ENCODE measurements at regions not wholly inside any gene's neighbourhood (a gene's known extent, or its start where the extent isn't known, plus 50 kb on each side); places are given as distances from the start of the nearest gene placed in this dataset.

DNA sequence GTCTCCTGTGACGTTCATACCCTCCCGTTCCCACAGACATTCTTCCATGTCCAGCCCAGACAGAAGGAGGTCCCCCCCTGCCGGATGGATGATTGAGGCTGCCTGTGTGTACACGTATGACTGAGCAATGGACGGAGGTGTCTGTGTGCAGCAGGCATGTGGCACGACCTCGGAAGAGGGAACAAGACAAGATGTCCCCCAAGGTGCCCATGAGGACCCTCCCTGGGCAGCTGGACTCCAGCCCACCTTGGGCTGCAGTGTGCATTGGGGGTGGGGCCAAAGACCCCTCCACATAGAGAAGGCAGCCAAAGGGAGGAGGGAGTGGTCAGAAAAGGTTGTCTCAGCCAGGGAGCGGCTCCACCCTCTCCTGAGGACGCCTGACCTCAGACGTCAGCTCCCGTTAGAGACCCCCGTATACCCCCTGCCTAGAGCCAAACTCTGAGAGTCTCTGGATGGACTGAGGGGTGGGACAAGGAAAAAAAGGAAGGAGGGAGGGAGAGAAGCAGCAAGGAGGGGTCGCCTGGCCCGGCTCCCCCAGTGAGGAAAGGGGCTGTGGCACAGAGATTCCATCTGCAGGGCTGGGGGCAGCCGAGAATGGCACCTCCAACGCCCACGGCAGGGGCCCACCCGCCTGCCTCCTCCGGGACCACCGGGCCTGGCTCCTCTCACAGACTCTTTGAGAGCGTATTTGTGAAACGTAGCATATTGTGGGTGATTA lies 92.9 kb upstream of the BHLHE23 start:
- TF ChIP-seq, protein P1, sequence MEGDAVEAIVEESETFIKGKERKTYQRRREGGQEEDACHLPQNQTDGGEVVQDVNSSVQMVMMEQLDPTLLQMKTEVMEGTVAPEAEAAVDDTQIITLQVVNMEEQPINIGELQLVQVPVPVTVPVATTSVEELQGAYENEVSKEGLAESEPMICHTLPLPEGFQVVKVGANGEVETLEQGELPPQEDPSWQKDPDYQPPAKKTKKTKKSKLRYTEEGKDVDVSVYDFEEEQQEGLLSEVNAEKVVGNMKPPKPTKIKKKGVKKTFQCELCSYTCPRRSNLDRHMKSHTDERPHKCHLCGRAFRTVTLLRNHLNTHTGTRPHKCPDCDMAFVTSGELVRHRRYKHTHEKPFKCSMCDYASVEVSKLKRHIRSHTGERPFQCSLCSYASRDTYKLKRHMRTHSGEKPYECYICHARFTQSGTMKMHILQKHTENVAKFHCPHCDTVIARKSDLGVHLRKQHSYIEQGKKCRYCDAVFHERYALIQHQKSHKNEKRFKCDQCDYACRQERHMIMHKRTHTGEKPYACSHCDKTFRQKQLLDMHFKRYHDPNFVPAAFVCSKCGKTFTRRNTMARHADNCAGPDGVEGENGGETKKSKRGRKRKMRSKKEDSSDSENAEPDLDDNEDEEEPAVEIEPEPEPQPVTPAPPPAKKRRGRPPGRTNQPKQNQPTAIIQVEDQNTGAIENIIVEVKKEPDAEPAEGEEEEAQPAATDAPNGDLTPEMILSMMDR (IDR thresholded peaks at IDR 0.05; ENCODE audit: low read depth, low read length, missing control alignments): no peak
- no peak for DNase-seq (ENCODE audit: low read depth)
- in situ Hi-C loops (cut with HindIII; ENCODE audit: low sequenced_read_pairs): loop anchor here (25.0 kb wide), 1 partner anchor 113 kb away; the partner anchor contains the start of gene YTHDF1
- no peak overlapping the region for H3K4me3 ChIP-seq (ENCODE audit: low read depth, low read length)

- DNase-seq (ENCODE audit: low read depth): no peak
- in situ Hi-C loops (cut with HindIII; ENCODE audit: low sequenced_read_pairs): loop anchor here (25.0 kb wide), 1 partner anchor 114 kb away; the partner anchor contains the start of gene YTHDF1
- no peak overlapping the region for H3K4me3 ChIP-seq (ENCODE audit: low read depth, low read length)
- TF ChIP-seq, protein P1 (IDR thresholded peaks at IDR 0.05; ENCODE audit: low read depth, low read length, missing control alignments): no peak
Measured at GRCh38 chr20:63098195-63098810, 91.5 kb upstream of the BHLHE23 start.

DNA sequence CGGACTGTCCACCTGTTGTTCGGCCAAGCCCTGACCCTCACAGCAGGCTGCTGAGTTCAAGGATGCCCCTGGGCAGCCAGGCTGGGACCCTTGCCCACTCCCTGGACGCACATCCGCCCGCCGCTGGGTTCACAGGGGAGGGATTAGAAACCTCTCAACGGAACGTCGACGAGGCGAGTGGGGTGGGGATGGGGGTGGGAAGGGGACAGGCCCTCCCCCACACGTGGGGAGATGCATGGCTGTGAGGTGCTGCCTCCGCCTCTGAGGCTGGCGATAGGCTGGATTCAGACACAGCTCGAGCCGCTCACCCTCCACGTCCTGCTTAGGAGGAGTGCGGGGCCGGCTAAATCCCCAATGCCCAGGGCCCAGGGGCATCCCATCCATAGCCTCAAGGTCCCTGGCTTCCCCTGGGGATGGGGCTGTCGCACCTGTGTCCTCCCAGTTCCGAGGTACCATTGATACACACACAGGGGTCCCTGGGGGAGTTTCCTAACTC lies 90.6 kb upstream of the BHLHE23 start:
- no peak overlapping the region for H3K4me3 ChIP-seq (ENCODE audit: low read depth, low read length)
- TF ChIP-seq, protein P1 (IDR thresholded peaks at IDR 0.05; ENCODE audit: low read depth, low read length, missing control alignments): no peak
- no peak for DNase-seq (ENCODE audit: low read depth)
- in situ Hi-C loops (cut with HindIII; ENCODE audit: low sequenced_read_pairs): loop anchor here (25.0 kb wide), 1 partner anchor 115 kb away; the partner anchor contains the start of gene YTHDF1

GRCh38 chr20:63096681-63097335 lies 90.0 kb upstream of the BHLHE23 start:
- TF ChIP-seq, protein P1 (IDR thresholded peaks at IDR 0.05; ENCODE audit: low read depth, low read length, missing control alignments): no peak
- no peak for DNase-seq (ENCODE audit: low read depth)
- no peak overlapping the region for H3K4me3 ChIP-seq (ENCODE audit: low read depth, low read length)
- in situ Hi-C loops (cut with HindIII; ENCODE audit: low sequenced_read_pairs): loop anchor here (25.0 kb wide), 1 partner anchor 115 kb away; the partner anchor contains the start of gene YTHDF1

DNA sequence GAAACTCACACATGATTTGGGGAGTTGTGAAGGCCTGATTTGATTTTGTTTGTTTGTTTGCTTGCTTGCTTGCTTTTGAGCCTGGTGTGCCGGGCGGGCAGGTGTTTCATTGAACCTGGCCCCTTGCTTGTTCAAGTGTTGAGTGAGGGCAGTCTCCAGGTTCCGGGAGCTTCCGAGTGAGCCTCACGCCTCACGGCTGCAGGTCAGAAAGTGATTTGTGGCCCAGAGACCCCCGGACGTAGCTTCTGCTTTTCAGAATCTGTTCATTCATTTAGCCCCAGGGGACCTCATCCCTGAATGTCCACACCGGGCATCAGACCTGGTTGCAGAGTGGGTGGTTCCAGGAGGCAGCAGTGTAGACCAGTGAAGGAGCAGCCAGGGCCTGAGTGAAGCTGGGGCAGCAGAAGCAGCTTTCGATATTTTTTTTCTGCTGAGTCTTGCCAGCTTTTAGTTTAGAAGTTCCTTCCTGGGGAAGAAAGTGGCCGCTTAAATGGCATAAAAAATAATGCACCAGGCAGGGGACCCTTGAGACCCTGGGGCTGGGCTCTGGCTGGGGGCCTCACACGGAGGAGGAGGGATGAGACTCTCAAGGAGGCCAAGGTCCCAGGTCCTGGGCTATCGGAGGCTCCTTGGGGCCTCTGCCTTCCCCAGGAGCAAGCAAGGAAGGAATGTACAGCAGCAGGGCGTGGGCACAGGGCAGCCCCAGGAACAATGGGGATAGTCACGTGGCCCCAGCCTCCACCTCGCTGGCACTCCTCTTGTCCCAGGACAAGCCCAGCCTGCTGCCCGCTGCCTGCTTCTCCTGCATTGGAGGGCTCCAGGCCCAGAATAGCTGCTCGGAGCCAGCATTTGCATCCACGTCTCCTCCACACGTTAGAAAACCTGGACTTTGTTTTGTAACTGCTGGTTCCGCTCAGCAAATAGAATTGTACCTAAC lies 89.2 kb upstream of the BHLHE23 start:
- in situ Hi-C loops (cut with HindIII; ENCODE audit: low sequenced_read_pairs): loop anchor here (25.0 kb wide), 1 partner anchor 116 kb away; the partner anchor contains the start of gene YTHDF1
- no peak overlapping the region for H3K4me3 ChIP-seq (ENCODE audit: low read depth, low read length)
- no peak for DNase-seq (ENCODE audit: low read depth)
- TF ChIP-seq, protein P1 (IDR thresholded peaks at IDR 0.05; ENCODE audit: low read depth, low read length, missing control alignments): no peak

Data from astrocyte of the cerebellum (primary cell).